HCT116 (cell line): ENCODE measurements at regions not wholly inside any gene's neighbourhood (a gene's known extent, or its start where the extent isn't known, plus 50 kb on each side); places are given as distances from the start of the nearest gene placed in this dataset.

ENCODE experiments used
- EZH2 ChIP-seq: fragments of 200-600 bp; sonication (generic); IDR thresholded peaks from 2 replicates; pipeline ENCODE4 v1.6.1; 2017; ENCODE audit warnings: antibody characterized with exemption, mixed run types
- JUND ChIP-seq: IDR thresholded peaks from 2 replicates; pipeline ENCODE4 v1.6.1; 2012
- POLR2AphosphoS5 ChIP-seq: IDR thresholded peaks from 2 replicates; pipeline ENCODE4 v1.6.1; 2011; ENCODE audit warnings: mild to moderate bottlenecking, low read depth, low read length, moderate library complexity
- RAD21 ChIP-seq: IDR thresholded peaks from 2 replicates; pipeline ENCODE4 v1.6.1; 2012; ENCODE audit warnings: low read depth, mild to moderate bottlenecking
- SIN3A ChIP-seq: IDR thresholded peaks from 2 replicates; pipeline ENCODE4 v1.6.1; 2012; ENCODE audit warnings: low read depth
- SP1 ChIP-seq: IDR thresholded peaks from 2 replicates; pipeline ENCODE4 v1.6.1; 2012; ENCODE audit warnings: low read depth
- TCF7L2 ChIP-seq: IDR thresholded peaks from 2 replicates; pipeline ENCODE4 v1.7.0; 2011; ENCODE audit warnings: borderline replicate concordance, inconsistent platforms; ENCODE audit not compliant: insufficient read depth, insufficient read length; ENCODE audit errors: extremely low read depth
- YY1 ChIP-seq: IDR thresholded peaks from 2 replicates; pipeline ENCODE4 v1.6.1; 2011; ENCODE audit warnings: low read length, low read depth, moderate library complexity, mild to moderate bottlenecking; ENCODE audit not compliant: insufficient replicate concordance; ENCODE audit errors: extremely low read depth
- TF ChIP-seq, protein P1 (sequence below), 3 experiments: fragments of 200-600 bp in 1 of 3; sonication (generic) in 1 of 3; IDR thresholded peaks in 2 of 3; conservative IDR thresholded peaks in 1 of 3; 2 replicates each; pipeline ENCODE4 v1.5.1; 2012 to 2017; ENCODE audit warnings: low read depth in 2 of 3, low read length in 2 of 3, antibody characterized with exemption in 1 of 3, borderline replicate concordance in 1 of 3, control low read depth in 1 of 3, mild to moderate bottlenecking in 1 of 3, mixed read lengths in 1 of 3, mixed run types in 1 of 3, moderate library complexity in 1 of 3; ENCODE audit not compliant: insufficient read depth in 1 of 3
- TF ChIP-seq, protein P2 (sequence below): IDR thresholded peaks from 2 replicates; pipeline ENCODE4 v1.6.1; 2012; ENCODE audit warnings: low read depth
- TF ChIP-seq, protein P3 (sequence below): IDR thresholded peaks from 2 replicates; pipeline ENCODE4 v1.6.1; 2012

DNA sequence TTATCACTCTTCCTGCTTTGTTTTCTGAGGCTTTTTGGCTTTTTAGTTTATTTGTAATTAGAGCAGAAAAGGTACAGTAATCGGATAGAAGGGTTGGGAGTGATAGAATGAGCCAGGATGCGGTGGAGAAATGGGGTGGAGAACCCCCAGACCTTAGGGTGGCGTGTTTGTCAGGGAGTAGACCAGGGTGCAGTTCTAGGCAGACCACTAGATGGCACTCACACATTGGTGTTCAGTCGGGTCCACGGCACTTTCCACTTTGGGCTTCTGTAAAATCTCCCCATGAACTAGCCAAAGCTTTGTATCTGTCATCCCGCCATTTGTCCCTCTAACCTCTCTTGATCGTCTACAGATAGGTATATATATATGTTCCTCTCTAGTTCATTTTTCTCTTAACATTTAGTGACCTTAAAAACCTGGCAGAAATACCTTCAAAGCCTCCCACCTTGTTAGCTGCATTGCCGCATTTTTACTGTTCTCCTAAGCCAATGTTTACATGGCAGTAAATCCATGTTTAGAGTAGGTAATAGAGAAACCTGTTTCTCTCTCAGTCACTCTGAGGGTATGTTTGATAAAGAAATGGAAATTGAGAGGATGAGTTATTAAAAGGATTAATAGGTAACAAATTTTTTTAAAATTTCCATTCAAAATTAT is 154.9 kb downstream of the TM9SF2 start:
- no peak for TF ChIP-seq TCF7L2
- peak; percentile 87 for TF ChIP-seq RAD21
- TF ChIP-seq, protein P1, sequence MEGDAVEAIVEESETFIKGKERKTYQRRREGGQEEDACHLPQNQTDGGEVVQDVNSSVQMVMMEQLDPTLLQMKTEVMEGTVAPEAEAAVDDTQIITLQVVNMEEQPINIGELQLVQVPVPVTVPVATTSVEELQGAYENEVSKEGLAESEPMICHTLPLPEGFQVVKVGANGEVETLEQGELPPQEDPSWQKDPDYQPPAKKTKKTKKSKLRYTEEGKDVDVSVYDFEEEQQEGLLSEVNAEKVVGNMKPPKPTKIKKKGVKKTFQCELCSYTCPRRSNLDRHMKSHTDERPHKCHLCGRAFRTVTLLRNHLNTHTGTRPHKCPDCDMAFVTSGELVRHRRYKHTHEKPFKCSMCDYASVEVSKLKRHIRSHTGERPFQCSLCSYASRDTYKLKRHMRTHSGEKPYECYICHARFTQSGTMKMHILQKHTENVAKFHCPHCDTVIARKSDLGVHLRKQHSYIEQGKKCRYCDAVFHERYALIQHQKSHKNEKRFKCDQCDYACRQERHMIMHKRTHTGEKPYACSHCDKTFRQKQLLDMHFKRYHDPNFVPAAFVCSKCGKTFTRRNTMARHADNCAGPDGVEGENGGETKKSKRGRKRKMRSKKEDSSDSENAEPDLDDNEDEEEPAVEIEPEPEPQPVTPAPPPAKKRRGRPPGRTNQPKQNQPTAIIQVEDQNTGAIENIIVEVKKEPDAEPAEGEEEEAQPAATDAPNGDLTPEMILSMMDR (IDR thresholded peaks at IDR 0.05 in 2 of 3, conservative IDR thresholded peaks at IDR 0.05 in 1 of 3; ENCODE audit: borderline replicate concordance in 1 of 3, insufficient read depth in 1 of 3, low read depth in 2 of 3, low read length in 2 of 3) = peak; percentile 86 to 93 (median 90)
- no peak for TF ChIP-seq EZH2
- TF ChIP-seq POLR2AphosphoS5 = no peak
- TF ChIP-seq SIN3A = no peak
- no peak for TF ChIP-seq YY1
- TF ChIP-seq, protein P2, sequence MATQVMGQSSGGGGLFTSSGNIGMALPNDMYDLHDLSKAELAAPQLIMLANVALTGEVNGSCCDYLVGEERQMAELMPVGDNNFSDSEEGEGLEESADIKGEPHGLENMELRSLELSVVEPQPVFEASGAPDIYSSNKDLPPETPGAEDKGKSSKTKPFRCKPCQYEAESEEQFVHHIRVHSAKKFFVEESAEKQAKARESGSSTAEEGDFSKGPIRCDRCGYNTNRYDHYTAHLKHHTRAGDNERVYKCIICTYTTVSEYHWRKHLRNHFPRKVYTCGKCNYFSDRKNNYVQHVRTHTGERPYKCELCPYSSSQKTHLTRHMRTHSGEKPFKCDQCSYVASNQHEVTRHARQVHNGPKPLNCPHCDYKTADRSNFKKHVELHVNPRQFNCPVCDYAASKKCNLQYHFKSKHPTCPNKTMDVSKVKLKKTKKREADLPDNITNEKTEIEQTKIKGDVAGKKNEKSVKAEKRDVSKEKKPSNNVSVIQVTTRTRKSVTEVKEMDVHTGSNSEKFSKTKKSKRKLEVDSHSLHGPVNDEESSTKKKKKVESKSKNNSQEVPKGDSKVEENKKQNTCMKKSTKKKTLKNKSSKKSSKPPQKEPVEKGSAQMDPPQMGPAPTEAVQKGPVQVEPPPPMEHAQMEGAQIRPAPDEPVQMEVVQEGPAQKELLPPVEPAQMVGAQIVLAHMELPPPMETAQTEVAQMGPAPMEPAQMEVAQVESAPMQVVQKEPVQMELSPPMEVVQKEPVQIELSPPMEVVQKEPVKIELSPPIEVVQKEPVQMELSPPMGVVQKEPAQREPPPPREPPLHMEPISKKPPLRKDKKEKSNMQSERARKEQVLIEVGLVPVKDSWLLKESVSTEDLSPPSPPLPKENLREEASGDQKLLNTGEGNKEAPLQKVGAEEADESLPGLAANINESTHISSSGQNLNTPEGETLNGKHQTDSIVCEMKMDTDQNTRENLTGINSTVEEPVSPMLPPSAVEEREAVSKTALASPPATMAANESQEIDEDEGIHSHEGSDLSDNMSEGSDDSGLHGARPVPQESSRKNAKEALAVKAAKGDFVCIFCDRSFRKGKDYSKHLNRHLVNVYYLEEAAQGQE = no peak
- TF ChIP-seq, protein P3, sequence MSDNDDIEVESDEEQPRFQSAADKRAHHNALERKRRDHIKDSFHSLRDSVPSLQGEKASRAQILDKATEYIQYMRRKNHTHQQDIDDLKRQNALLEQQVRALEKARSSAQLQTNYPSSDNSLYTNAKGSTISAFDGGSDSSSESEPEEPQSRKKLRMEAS = no peak
- TF ChIP-seq JUND = no peak
- no peak for TF ChIP-seq SP1
